Endothelial cell of umbilical vein (primary cell): ENCODE measurements at regions not wholly inside any gene's neighbourhood (a gene's known extent, or its start where the extent isn't known, plus 50 kb on each side); places are given as distances from the start of the nearest gene placed in this dataset.

Experiments
- CTCF ChIP-seq, 2 donors: IDR thresholded peaks; 1 replicate in 1 of 2; 2 replicates in 1 of 2; pipeline ENCODE4 v1.5.1; 2011; ENCODE audit warnings: low read length in 2 of 2, mild to moderate bottlenecking in 2 of 2, moderate library complexity in 2 of 2, control low read depth in 1 of 2, inconsistent platforms in 1 of 2, low read depth in 1 of 2; ENCODE audit not compliant: insufficient read depth in 1 of 2; ENCODE audit errors: extremely low read depth in 1 of 2
- EZH2 ChIP-seq: IDR thresholded peaks from 2 replicates; pipeline ENCODE4 v1.6.1; 2012; ENCODE audit warnings: borderline replicate concordance, low read depth, mild to moderate bottlenecking, moderate library complexity, low read length, inconsistent platforms; ENCODE audit not compliant: severe bottlenecking
- POLR2A ChIP-seq: IDR thresholded peaks from 2 replicates; pipeline ENCODE4 v1.6.1; 2012; ENCODE audit warnings: low read depth, mild to moderate bottlenecking, control low read depth, low read length

- TF ChIP-seq CTCF (IDR thresholded peaks at IDR 0.05; ENCODE audit: extremely low read depth in 1 of 2, insufficient read depth in 1 of 2, low read depth in 1 of 2, low read length in 2 of 2): no peak
- TF ChIP-seq EZH2: no peak
- no peak for TF ChIP-seq POLR2A
Observed at GRCh38 chr6:139531148-139532115, 157.0 kb upstream of the CITED2 start.
